Stimulated activated CD4-positive, alpha-beta T cell treated with anti-CD3 and anti-CD28 coated beads, Interleukin-12 subunit alpha, Interleukin-12 subunit beta, amount 100 ng/mL, for 48 hours (primary cell): ENCODE measurements at regions not wholly inside any gene's neighbourhood (a gene's known extent, or its start where the extent isn't known, plus 50 kb on each side); places are given as distances from the start of the nearest gene placed in this dataset.

Experiments used
- DNase-seq, 3 donors: peaks; one replicate each; pipeline ENCODE4 v3.0.0-alpha.2; 2020; ENCODE audit warnings: low read depth in 2 of 3, low spot score in 1 of 3

DNA sequence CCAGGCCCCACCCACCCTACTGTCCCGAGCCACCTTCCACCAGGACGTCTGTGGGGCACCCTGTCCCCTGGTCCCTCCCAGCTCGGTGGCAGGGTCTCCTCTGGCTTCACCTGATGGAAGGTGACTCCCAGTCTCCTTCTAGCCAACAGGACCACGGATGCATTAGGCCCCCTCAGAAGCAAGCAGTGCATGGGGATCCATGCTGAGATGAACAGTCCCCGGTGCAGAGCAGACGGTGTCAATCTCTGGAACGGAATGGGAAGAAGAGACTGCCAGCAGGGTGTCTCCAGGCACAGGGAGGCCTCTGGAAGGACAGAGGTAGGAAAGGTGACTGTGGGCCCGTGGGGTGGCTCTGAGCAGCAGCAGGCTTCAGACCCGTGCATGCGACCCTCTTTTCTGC, 65.2 kb upstream of the FZD7 start:
- no peak for DNase-seq

GRCh38 chr2:201969241-201969937, 64.3 kb upstream of the FZD7 start:
- no peak for DNase-seq

DNA sequence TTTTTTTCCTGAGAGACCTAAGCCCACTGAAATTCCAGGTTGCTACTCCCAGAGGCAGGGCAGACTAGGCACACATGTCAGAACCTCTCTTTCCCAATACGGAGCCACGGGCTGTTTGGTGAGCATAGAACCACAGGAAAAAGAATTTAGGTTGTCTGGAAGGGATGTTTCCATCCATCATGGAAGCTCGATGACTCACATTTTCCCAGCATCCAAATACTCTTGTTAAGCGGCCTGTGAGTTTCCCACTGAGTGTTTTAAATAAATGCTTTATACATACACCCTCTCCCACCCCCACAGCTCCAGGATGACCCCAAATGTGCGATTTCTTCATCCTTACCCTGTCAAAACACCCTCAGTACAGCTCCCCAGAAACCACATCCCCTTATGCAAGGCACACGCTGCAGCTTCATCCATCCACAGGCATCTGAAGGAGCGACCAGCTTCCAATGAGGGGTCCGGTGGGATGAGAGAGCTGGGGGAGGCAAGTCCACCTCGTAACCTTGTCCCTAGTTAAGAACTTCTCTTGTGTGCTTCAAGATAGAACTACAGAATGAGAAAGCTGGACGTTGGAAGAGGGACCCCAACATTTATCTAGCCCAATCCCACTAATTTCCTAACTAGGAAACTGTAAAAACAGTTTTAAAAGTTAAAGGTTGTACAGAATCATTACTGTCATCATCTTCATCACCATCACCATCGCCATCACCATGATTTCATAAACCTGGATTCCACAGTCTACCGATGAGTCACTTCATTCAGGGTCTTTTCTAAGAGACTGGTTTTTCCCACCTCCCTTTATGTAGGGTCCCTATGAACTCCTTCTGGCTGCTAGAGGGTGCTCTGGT, 63.5 kb upstream of the FZD7 start:
- DNase-seq, result no peak

- DNase-seq, result no peak
Observed at GRCh38 chr2:201970786-201971108, 62.9 kb upstream of the FZD7 start.

DNA sequence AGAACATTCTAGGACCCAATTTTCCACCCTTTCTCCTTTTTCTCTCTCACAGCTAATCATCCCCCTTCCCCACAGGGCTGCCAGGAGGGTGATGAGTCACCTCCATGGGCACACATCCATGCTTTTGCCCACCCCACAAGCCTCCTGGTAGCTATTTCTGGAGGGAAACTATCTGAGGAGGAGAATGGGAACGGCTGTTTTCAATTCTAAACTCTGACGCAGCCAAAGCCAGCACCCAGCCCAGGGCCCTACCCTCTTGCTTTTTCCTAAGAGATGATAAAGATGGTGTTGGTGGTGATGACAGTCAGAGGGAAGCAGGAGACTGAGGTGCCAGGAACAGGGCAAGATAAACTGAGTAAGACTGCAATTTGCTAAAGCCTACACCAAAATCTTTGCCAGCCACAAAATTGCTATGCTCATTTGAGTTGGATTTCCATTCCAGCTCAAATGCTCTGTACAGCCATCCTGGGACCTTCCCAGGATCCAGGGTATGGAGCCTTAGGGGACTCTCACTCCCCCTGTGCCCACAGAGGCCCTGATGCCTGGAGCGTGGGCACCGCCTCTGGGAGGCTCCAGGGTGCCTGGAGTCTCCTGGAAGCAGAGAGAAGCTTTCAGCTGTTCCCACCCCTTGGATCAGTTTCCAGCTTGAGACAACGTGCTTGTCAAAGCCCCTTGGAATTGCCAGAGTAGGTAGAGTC, 62.0 kb upstream of the FZD7 start:
- no peak for DNase-seq

GRCh38 chr2:201972621-201973255, 60.9 kb upstream of the FZD7 start:
- DNase-seq, result no peak

- no peak for DNase-seq
Observed at GRCh38 chr2:201973305-201973928, 60.2 kb upstream of the FZD7 start.

GRCh38 chr2:201974171-201975100, 59.2 kb upstream of the FZD7 start:
- no peak for DNase-seq

DNA sequence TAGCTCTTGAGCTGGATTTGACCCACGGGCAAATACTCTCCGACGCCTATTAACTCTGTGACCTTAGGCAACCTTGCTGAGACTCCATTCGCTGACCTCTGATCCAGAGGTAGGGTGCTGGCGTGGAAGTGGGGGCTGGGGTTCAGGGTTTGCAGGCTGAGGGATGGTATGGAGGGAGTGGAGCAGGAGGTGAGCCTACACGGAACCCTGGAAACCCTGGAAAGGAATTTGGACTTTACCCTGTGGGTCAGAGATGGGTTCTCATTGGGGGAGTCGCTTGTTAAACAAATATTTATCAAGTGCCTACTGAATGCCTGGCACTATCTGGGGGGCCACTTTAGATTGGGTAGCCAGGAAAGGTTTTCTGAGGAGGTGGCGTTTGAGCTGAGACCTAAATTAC, 58.2 kb upstream of the FZD7 start:
- no peak for DNase-seq

DNA sequence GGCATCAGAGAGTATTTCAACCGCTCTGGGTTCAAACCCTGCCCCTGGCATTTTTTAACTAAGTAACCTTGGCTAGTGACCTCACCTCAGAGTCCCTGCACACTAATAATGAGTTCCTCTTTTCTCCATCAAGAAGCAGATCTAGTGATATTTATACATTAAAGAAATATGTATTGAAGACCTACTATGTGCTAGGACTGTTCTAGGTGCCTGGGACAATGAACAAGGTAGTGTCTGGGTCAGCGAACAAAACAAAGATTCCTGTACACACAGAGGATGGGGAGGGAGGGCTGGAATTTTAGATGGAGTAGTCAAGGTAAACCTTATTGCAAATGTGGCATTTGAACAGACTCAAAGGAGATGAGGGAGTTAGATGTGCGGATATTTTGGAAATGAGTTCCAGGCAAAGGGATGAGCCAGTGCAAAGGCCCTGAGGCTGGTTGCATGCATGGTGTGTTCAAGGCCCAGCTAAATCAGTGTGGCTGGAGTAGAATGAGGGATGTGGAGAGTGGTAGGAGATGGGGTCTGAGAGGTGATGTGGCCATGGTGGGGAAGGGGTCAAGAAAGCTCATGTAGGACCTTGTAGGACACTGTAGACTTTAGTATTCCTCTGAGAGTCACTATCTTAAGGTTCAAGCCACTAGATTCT, 57.6 kb upstream of the FZD7 start:
- DNase-seq, result no peak

GRCh38 chr2:201977651-201978050, 56.0 kb upstream of the FZD7 start:
- no peak for DNase-seq

DNA sequence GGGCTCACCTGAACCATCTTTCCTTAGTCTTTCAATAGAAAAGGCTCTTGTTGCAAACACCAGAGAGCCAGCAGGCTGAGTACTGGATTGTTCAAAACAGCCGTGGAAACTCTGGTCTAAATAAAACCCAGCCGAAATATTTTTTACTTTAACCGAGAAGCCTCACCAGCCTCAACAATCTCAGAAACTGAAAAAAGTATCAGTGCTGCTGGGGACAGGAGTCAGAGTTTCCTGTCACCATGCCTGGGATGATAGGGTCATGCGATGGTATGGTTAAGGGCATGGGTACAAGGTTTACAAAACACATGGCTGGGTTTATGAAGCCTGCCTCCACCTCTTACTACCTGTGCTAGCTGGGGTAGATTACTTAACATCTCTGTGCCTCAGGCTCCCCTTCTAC, 55.3 kb upstream of the FZD7 start:
- DNase-seq, result no peak

GRCh38 chr2:201978986-201979385, 54.7 kb upstream of the FZD7 start:
- no peak for DNase-seq

GRCh38 chr2:201980389-201980821, 53.2 kb upstream of the FZD7 start:
- DNase-seq, result no peak

- DNase-seq, result no peak
Observed at GRCh38 chr2:201980946-201981345, 52.7 kb upstream of the FZD7 start.

DNA sequence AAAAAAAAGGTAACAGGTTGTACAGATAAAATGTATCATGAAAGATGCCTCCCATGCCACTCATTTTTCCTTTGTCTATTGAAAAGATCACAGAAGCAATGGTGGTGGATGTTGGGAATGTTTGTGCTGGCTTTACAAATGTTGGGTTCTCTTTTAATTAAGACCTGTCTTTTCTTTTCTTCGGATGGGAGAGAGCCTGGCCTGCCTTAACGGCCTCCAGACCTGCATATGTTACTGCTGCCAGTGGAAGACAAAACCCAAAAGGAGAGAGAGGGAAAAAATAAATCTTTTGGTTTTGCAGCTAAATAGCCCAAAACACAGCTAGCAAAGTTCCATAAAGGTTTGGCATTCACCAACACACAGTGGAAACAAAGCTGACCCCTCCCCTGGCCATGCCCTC, 50.5 kb upstream of the FZD7 start:
- DNase-seq, result no peak

DNA sequence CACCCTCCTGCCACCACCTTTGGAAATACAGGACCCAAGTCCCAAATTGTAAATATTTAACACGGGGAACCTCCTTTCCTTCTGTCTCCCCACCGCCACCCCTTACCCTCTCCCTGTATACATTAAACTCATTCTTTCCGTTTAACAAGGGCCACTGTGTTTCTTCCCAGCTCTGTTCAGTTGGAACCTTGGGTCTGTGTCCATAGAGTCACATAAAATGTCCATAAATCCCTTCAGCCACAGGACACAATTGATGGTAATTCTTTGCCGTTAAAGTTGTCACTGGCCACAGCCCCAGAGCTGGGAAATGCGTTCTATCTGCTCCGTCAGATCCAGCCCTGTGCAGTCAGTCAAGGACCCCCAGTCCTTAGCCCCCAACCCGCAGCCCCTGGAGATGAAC, 49.9 kb upstream of the FZD7 start:
- no peak for DNase-seq
